ENCODE measurements at regions not wholly inside any gene's neighbourhood (a gene's known extent, or its start where the extent isn't known, plus 50 kb on each side); places are given as distances from the start of the nearest gene placed in this dataset.

DNA sequence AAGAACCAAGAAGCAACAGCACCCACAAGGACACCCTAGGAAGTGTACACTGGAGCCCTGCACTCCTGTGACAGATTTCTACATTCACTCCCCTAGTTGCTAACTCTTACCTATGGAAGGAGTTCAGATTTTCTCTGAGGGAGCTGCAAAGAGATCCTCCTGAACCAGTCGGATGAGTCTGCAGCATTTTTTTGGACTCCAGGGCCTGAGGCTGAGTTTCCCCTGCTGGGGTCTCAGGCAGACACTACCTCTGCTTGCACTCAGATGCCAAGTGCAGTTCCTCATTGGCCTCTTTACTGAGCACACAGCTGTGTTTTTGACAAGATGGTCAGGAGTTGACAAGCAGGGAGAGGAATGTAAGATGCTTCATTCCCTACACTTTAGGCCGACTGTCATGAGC is 153.2 kb upstream of the RBM19 start:
- TF ChIP-seq, protein P1, sequence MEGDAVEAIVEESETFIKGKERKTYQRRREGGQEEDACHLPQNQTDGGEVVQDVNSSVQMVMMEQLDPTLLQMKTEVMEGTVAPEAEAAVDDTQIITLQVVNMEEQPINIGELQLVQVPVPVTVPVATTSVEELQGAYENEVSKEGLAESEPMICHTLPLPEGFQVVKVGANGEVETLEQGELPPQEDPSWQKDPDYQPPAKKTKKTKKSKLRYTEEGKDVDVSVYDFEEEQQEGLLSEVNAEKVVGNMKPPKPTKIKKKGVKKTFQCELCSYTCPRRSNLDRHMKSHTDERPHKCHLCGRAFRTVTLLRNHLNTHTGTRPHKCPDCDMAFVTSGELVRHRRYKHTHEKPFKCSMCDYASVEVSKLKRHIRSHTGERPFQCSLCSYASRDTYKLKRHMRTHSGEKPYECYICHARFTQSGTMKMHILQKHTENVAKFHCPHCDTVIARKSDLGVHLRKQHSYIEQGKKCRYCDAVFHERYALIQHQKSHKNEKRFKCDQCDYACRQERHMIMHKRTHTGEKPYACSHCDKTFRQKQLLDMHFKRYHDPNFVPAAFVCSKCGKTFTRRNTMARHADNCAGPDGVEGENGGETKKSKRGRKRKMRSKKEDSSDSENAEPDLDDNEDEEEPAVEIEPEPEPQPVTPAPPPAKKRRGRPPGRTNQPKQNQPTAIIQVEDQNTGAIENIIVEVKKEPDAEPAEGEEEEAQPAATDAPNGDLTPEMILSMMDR (IDR thresholded peaks at IDR 0.05), result no peak
- TF ChIP-seq POLR2AphosphoS5 (IDR thresholded peaks at IDR 0.05) (no peak), POLR2A (IDR thresholded peaks at IDR 0.05) (no peak), EP300 (IDR thresholded peaks at IDR 0.05) (no peak)

Measured in gastroesophageal sphincter (tissue), 3 donors.